PFSK-1 (cell line): ENCODE measurements at regions not wholly inside any gene's neighbourhood (a gene's known extent, or its start where the extent isn't known, plus 50 kb on each side); places are given as distances from the start of the nearest gene placed in this dataset.

Experiments
- FOXP2 ChIP-seq: optimal IDR thresholded peaks from 2 replicates; pipeline ENCODE3; 2011; ENCODE audit warnings: borderline replicate concordance, control low read depth, inconsistent platforms; ENCODE audit not compliant: insufficient read depth; ENCODE audit errors: extremely low read length, extremely low read depth
- POLR2AphosphoS5 ChIP-seq: IDR thresholded peaks from 2 replicates; pipeline ENCODE4 v1.6.1; 2012; ENCODE audit warnings: low read depth, mild to moderate bottlenecking, control low read depth, low read length, moderate library complexity
- SIN3A ChIP-seq: IDR thresholded peaks from 2 replicates; pipeline ENCODE4 v1.6.1; 2012; ENCODE audit warnings: mild to moderate bottlenecking, low read length, moderate library complexity, borderline replicate concordance; ENCODE audit not compliant: insufficient read depth
- TAF1 ChIP-seq: IDR thresholded peaks from 2 replicates; pipeline ENCODE4 v1.6.1; 2012; ENCODE audit warnings: low read length, control low read depth, borderline replicate concordance; ENCODE audit not compliant: insufficient read depth
- TF ChIP-seq, protein P1 (sequence below), 2 experiments: IDR thresholded peaks; 2 replicates each; pipeline versions ENCODE4 v1.6.1 to v1.8.0; 2011 to 2012; ENCODE audit warnings: low read depth in 2 of 2, low read length in 2 of 2, control low read depth in 1 of 2, inconsistent platforms in 1 of 2, mild to moderate bottlenecking in 1 of 2, moderate library complexity in 1 of 2; ENCODE audit not compliant: insufficient read depth in 1 of 2

DNA sequence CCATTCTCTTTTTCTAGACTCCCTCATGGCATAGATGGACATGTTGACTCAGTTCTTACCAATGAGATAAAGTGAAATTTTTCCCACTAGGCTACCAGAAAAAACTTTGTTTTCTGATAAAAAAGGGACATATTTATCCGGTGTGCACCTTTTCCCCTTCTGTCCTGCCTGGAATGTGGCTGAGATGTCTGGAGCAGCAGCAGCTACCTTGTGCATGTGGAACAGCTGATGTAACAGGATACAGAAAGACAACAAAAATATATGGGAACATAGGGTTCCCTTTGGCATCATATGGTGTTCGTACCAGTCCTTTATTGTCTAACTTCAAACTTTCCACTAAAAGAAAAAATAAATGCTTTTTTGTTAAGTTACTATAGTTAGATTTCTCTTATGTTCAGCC is 460.2 kb upstream of the HS6ST1 start:
- TF ChIP-seq POLR2AphosphoS5 (no peak), SIN3A (no peak), FOXP2 (no peak), TAF1 (no peak)
- TF ChIP-seq, protein P1, sequence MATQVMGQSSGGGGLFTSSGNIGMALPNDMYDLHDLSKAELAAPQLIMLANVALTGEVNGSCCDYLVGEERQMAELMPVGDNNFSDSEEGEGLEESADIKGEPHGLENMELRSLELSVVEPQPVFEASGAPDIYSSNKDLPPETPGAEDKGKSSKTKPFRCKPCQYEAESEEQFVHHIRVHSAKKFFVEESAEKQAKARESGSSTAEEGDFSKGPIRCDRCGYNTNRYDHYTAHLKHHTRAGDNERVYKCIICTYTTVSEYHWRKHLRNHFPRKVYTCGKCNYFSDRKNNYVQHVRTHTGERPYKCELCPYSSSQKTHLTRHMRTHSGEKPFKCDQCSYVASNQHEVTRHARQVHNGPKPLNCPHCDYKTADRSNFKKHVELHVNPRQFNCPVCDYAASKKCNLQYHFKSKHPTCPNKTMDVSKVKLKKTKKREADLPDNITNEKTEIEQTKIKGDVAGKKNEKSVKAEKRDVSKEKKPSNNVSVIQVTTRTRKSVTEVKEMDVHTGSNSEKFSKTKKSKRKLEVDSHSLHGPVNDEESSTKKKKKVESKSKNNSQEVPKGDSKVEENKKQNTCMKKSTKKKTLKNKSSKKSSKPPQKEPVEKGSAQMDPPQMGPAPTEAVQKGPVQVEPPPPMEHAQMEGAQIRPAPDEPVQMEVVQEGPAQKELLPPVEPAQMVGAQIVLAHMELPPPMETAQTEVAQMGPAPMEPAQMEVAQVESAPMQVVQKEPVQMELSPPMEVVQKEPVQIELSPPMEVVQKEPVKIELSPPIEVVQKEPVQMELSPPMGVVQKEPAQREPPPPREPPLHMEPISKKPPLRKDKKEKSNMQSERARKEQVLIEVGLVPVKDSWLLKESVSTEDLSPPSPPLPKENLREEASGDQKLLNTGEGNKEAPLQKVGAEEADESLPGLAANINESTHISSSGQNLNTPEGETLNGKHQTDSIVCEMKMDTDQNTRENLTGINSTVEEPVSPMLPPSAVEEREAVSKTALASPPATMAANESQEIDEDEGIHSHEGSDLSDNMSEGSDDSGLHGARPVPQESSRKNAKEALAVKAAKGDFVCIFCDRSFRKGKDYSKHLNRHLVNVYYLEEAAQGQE (IDR thresholded peaks at IDR 0.05; ENCODE audit: insufficient read depth in 1 of 2, low read depth in 2 of 2, low read length in 2 of 2): no peak

DNA sequence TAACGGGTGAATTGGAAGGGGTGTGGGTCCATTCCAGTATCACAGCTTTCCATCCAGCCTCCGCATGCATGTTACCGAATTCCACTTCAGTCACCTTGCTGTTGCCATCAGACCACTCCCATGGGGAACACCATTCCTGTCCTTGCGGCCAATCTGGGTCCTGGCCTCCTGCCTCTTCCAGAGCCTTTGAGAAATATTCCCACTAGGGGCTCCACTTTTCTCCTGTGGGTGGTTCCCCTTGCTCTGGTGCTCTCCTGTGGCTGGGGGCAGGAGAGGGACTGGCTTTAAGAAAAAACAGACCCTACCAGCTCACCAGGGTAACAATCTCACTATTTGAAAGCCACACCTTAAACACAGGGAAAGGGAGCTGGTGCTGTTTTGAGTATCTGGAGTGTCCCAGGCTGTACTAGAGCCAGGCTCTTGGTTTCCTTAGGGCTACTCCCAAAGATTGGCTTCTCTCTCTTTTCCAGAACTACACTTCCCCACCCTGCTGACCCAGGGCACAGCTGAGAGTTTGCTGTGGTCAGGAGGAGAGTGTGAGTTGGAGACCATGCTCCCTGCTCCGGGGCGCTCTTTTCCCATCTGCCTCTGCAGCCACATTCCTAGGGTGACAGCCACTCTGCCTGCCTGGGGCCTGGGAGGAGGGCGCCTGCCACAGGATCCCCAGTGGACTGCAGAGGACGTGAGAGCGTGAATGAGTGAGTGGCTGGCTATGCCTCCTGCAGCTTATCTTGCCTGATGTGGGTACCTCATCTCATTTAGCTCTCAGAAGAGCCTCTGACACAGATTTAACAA is 460.8 kb upstream of the HS6ST1 start:
- TF ChIP-seq POLR2AphosphoS5 (no peak), SIN3A (no peak), FOXP2 (no peak), TAF1 (no peak)
- TF ChIP-seq, protein P1 (IDR thresholded peaks at IDR 0.05; ENCODE audit: insufficient read depth in 1 of 2, low read depth in 2 of 2, low read length in 2 of 2): no peak

DNA sequence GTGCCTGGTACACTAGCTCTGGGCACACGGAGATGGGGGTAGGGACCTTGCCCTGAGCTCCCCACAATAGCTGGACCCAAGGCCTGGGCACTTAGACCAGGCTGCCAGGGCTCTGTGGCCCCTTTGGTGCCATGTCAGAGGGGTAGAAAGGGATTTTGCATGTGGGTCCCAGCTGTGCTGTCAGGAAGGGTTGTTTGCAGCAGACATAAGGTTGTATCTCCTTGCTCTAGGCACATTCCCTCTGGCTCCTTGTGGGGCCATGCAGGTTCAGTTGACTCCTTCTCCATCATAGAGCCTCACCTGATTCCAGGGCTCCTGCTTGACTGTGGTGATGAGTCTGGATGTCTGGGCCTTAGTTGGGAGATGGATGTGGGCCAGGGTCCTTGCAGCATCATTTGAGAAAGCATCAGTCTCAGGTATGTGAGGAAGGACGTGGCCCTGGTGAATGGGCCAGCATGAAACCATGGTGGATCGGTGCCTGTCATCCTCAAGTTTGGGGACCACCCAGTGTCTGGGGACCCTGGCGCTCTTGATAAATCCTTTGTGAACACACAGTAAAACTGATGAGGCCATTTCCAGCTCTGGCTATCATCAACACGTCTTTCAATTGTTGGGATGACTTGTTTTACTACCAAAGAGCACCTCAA is 461.9 kb upstream of the HS6ST1 start:
- TF ChIP-seq, protein P1 (IDR thresholded peaks at IDR 0.05; ENCODE audit: insufficient read depth in 1 of 2, low read depth in 2 of 2, low read length in 2 of 2): no peak
- TF ChIP-seq POLR2AphosphoS5 (no peak), TAF1 (no peak), SIN3A (no peak), FOXP2 (no peak)

DNA sequence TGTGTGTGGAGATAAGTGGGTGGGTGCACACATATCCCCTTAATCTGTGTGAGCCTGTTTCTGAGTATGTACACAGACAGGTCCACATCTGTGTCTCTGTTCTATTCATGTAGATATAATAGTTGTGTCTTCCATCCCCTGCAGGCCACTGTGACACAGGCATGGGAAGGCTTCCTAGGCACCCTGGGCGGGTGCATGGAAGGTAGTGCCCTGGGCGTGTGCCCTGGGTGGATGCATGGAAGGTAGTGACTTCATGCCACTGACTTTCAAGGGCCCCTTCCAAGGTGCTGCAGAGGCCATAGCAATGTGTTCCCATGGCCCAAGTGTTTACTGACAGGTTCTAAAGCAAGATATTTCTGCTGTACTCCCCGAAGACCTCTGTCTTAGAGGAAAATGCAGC is 462.5 kb upstream of the HS6ST1 start:
- TF ChIP-seq, protein P1 (IDR thresholded peaks at IDR 0.05; ENCODE audit: insufficient read depth in 1 of 2, low read depth in 2 of 2, low read length in 2 of 2): no peak
- TF ChIP-seq POLR2AphosphoS5 (no peak), SIN3A (no peak), TAF1 (no peak), FOXP2 (no peak)
